H9 (cell line): ENCODE measurements at regions not wholly inside any gene's neighbourhood (a gene's known extent, or its start where the extent isn't known, plus 50 kb on each side); places are given as distances from the start of the nearest gene placed in this dataset.

Source experiments
- DNase-seq: peaks from one replicate; pipeline ENCODE4 v3.0.0-alpha.2; 2017
- H2AFZ ChIP-seq: one replicate; pipeline ENCODE4 v1.6.1; 2013; ENCODE audit warnings: mild to moderate bottlenecking, low read length, control low read depth, moderate library complexity
- H2AK5ac ChIP-seq: 2 replicates; pipeline ENCODE4 v1.6.1; 2013; ENCODE audit warnings: low read length, control low read depth, mixed read lengths; ENCODE audit not compliant: insufficient read length
- H2BK120ac ChIP-seq: one replicate; pipeline ENCODE4 v1.6.1; 2013; ENCODE audit warnings: low read depth, mild to moderate bottlenecking, low read length, control low read depth, inconsistent platforms; ENCODE audit not compliant: poor library complexity, severe bottlenecking
- H2BK12ac ChIP-seq: 2 replicates; pipeline ENCODE4 v1.6.1; 2013; ENCODE audit warnings: low read length, control low read depth, mixed read lengths, low read depth; ENCODE audit not compliant: insufficient read length
- H2BK15ac ChIP-seq: 2 replicates; pipeline ENCODE4 v1.6.1; 2013; ENCODE audit warnings: low read depth, low read length, control low read depth
- H2BK20ac ChIP-seq: one replicate; pipeline ENCODE4 v1.6.1; 2013; ENCODE audit warnings: low read depth, mild to moderate bottlenecking, low read length, control low read depth, inconsistent platforms; ENCODE audit not compliant: poor library complexity, severe bottlenecking
- H2BK5ac ChIP-seq: 2 replicates; pipeline ENCODE4 v1.6.1; 2013; ENCODE audit warnings: low read length, control low read depth, mixed read lengths; ENCODE audit not compliant: insufficient read length
- H3K14ac ChIP-seq: 2 replicates; pipeline ENCODE4 v1.6.1; 2013; ENCODE audit warnings: low read length, control low read depth; ENCODE audit not compliant: insufficient read depth
- H3K18ac ChIP-seq: 2 replicates; pipeline ENCODE4 v1.6.1; 2013; ENCODE audit warnings: low read depth, mild to moderate bottlenecking, mixed read lengths, low read length, control low read depth; ENCODE audit not compliant: insufficient read length
- H3K23ac ChIP-seq: 2 replicates; pipeline ENCODE4 v1.6.1; 2013; ENCODE audit warnings: low read length, control low read depth, mixed read lengths, low read depth; ENCODE audit not compliant: insufficient read length
- H3K23me2 ChIP-seq: 2 replicates; pipeline ENCODE4 v1.6.1; 2013; ENCODE audit warnings: low read depth, mild to moderate bottlenecking, mixed read lengths, low read length, control low read depth; ENCODE audit not compliant: insufficient read length, poor library complexity, severe bottlenecking
- H3K27ac ChIP-seq: 2 replicates; pipeline ENCODE4 v1.5.1; 2013; ENCODE audit warnings: low read length, control low read depth, mixed read lengths, low read depth; ENCODE audit not compliant: insufficient read length
- H3K27me3 ChIP-seq: 2 replicates; pipeline ENCODE4 v1.6.1; 2013; ENCODE audit warnings: low read length, control low read depth, inconsistent platforms; ENCODE audit not compliant: insufficient read depth
- H3K4ac ChIP-seq: 2 replicates; pipeline ENCODE4 v1.6.1; 2013; ENCODE audit warnings: low read depth, mild to moderate bottlenecking, control low read depth, inconsistent platforms, low read length, moderate library complexity
- H3K4me1 ChIP-seq: 2 replicates; pipeline ENCODE4 v1.6.1; 2013; ENCODE audit warnings: low read length, control low read depth, inconsistent platforms; ENCODE audit not compliant: insufficient read depth
- H3K4me2 ChIP-seq: 2 replicates; pipeline ENCODE4 v1.6.1; 2013; ENCODE audit warnings: low read length, control low read depth, mixed read lengths; ENCODE audit not compliant: insufficient read length, insufficient read depth
- H3K56ac ChIP-seq: 2 replicates; pipeline ENCODE4 v1.6.1; 2013; ENCODE audit warnings: low read depth, mild to moderate bottlenecking, mixed read lengths, low read length, control low read depth; ENCODE audit not compliant: insufficient read length
- H3K79me1 ChIP-seq: 2 replicates; pipeline ENCODE4 v1.6.1; 2013; ENCODE audit warnings: low read depth, mild to moderate bottlenecking, moderate library complexity, low read length, control low read depth, inconsistent platforms; ENCODE audit not compliant: insufficient read depth, poor library complexity, severe bottlenecking
- H3K79me2 ChIP-seq: 2 replicates; pipeline ENCODE4 v1.6.1; 2013; ENCODE audit warnings: low read length, control low read depth, inconsistent platforms; ENCODE audit not compliant: insufficient read depth
- H3K9ac ChIP-seq: 2 replicates; pipeline ENCODE4 v1.6.1; 2013; ENCODE audit warnings: low read length, control low read depth, mixed read lengths; ENCODE audit not compliant: insufficient read length; ENCODE audit errors: extremely low read depth
- H3K9me3 ChIP-seq: one replicate; pipeline ENCODE4 v1.6.1; 2013; ENCODE audit warnings: low read depth, low read length, inconsistent platforms; ENCODE audit not compliant: control insufficient read depth
- H3T11ph ChIP-seq: one replicate; pipeline ENCODE4 v1.6.1; 2013; ENCODE audit warnings: mild to moderate bottlenecking, low read length, control low read depth, inconsistent platforms
- H4K20me1 ChIP-seq: one replicate; pipeline ENCODE4 v1.6.1; 2013; ENCODE audit not compliant: control insufficient read depth, insufficient read length, insufficient read depth
- H4K5ac ChIP-seq: 2 replicates; pipeline ENCODE4 v1.6.1; 2013; ENCODE audit warnings: low read depth, mild to moderate bottlenecking, mixed read lengths, low read length, control low read depth; ENCODE audit not compliant: insufficient read length
- H4K8ac ChIP-seq: replicated peaks from 2 replicates; pipeline ENCODE4 v1.6.1; 2013; ENCODE audit warnings: low read length, control low read depth, mixed read lengths, low read depth; ENCODE audit not compliant: insufficient read length
- H4K91ac ChIP-seq: 2 replicates; pipeline ENCODE4 v1.6.1; 2013; ENCODE audit warnings: low read depth, mild to moderate bottlenecking, moderate library complexity, mixed read lengths, low read length, control low read depth; ENCODE audit not compliant: insufficient read length
- H3K27ac Mint-ChIP-seq, 3 experiments: 2 replicates in 2 of 3; 3 replicates in 1 of 3; pipeline ENCODE4 v1.8.0; 2020 to 2021; ENCODE audit warnings: mixed read lengths in 3 of 3, mild to moderate bottlenecking in 1 of 3, moderate library complexity in 1 of 3
- H3K27me3 Mint-ChIP-seq: 2 replicates; pipeline ENCODE4 v1.8.0; 2021; ENCODE audit warnings: low read depth, mild to moderate bottlenecking, moderate library complexity, mixed read lengths
- H3K36me3 Mint-ChIP-seq, 3 experiments: 2 replicates in 2 of 3; 3 replicates in 1 of 3; pipeline ENCODE4 v1.8.0; 2020 to 2021; ENCODE audit warnings: low read depth in 3 of 3, mixed read lengths in 3 of 3; ENCODE audit not compliant: insufficient read depth in 1 of 3
- H3K4me1 Mint-ChIP-seq, 2 experiments: 2 replicates each; pipeline ENCODE4 v1.8.0; 2020; ENCODE audit warnings: mixed read lengths in 2 of 2
- H3K4me3 Mint-ChIP-seq, 2 experiments: 2 replicates in 1 of 2; 3 replicates in 1 of 2; pipeline ENCODE4 v1.8.0; 2020 to 2021; ENCODE audit warnings: mild to moderate bottlenecking in 2 of 2, mixed read lengths in 2 of 2, moderate library complexity in 1 of 2
- H3K9me3 Mint-ChIP-seq, 2 experiments: 2 replicates in 1 of 2; 3 replicates in 1 of 2; pipeline ENCODE4 v1.8.0; 2020; ENCODE audit warnings: mild to moderate bottlenecking in 2 of 2, mixed read lengths in 2 of 2, moderate library complexity in 1 of 2
- WGBS: extraction: QIAGEN DNeasy Blood & Tissue Kit; methylation state at CpG from one replicate; pipeline ENCODE4 v1.1.7; 2013; ENCODE audit warnings: missing lambda C conversion rate, low lambda C conversion rate, mixed read lengths; ENCODE audit not compliant: insufficient read length; ENCODE audit errors: extremely low coverage; 5-methylcytosine and 5-hydroxymethylcytosine counted together
- TF ChIP-seq, protein P1 (sequence below): fragments of 200-600 bp; sonication (generic); conservative IDR thresholded peaks from 3 replicates; pipeline ENCODE4 v1.8.0; 2021; ENCODE audit warnings: antibody characterized with exemption, mild to moderate bottlenecking

DNA sequence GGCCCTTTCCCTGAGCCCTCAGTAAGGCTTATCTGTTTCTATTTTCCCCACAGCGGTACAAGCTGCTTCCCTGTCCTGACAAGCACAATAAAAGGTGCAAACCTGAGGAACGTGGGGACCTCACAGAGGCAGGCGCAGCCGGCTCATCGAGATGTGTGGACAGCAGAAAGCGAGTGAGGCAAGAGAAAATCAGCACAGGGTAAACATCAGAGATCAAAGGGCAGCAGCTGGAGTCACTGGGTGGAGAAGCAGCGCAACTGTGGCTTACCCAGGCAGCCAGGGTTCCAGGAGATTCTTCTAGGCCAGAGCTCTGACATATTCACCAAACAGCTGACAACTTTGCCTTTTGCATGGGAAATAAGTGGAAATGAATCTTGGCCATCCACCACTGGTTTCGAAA is 212.6 kb downstream of the WDR11 start:
- no peaks in the 10 kb centered on the region; the same call in 1 of the 2 replicates for H3K27me3 Mint-ChIP-seq
- H3K23ac ChIP-seq: no peak overlapping the region
- H3K9ac ChIP-seq: no peak overlapping the region
- no peaks in the 10 kb centered on the region; a peak in 1 of 5 replicates for H3K9me3 Mint-ChIP-seq
- no peak overlapping the region for H3K18ac ChIP-seq
- TF ChIP-seq, protein P1, sequence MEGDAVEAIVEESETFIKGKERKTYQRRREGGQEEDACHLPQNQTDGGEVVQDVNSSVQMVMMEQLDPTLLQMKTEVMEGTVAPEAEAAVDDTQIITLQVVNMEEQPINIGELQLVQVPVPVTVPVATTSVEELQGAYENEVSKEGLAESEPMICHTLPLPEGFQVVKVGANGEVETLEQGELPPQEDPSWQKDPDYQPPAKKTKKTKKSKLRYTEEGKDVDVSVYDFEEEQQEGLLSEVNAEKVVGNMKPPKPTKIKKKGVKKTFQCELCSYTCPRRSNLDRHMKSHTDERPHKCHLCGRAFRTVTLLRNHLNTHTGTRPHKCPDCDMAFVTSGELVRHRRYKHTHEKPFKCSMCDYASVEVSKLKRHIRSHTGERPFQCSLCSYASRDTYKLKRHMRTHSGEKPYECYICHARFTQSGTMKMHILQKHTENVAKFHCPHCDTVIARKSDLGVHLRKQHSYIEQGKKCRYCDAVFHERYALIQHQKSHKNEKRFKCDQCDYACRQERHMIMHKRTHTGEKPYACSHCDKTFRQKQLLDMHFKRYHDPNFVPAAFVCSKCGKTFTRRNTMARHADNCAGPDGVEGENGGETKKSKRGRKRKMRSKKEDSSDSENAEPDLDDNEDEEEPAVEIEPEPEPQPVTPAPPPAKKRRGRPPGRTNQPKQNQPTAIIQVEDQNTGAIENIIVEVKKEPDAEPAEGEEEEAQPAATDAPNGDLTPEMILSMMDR: no peak
- H2BK15ac ChIP-seq: no peak overlapping the region
- H3K4me1 ChIP-seq: no peaks in the 10 kb centered on the region
- DNase-seq: no peak
- H4K5ac ChIP-seq: no peak overlapping the region
- no peak overlapping the region for H3K4ac ChIP-seq
- no peak overlapping the region for H3K27ac ChIP-seq
- H3T11ph ChIP-seq: no peak overlapping the region
- no peak overlapping the region for H2AFZ ChIP-seq
- no CpG with 5 or more reads among the region's 8 CpGs for WGBS
- no peak overlapping the region for H2BK12ac ChIP-seq
- H2AK5ac ChIP-seq: no peak overlapping the region
- no peak overlapping the region for H3K56ac ChIP-seq
- H2BK120ac ChIP-seq: no peak overlapping the region
- H3K27me3 ChIP-seq: no peaks in the 10 kb centered on the region
- no peak overlapping the region for H3K4me3 Mint-ChIP-seq
- H3K27ac Mint-ChIP-seq: no peak overlapping the region
- no peaks in the 10 kb centered on the region for H3K9me3 ChIP-seq
- no peak overlapping the region for H3K4me2 ChIP-seq
- H4K20me1 ChIP-seq: no peaks in the 10 kb centered on the region
- H3K79me2 ChIP-seq: no peaks in the 10 kb centered on the region
- H3K4me1 Mint-ChIP-seq: peaks cover 0 to 2% of the 10 kb centered on the region in 2 experiments; a peak in 1 of 4 replicates
- no peak overlapping the region for H3K14ac ChIP-seq
- no peak overlapping the region for H4K8ac ChIP-seq
- H2BK5ac ChIP-seq: no peak overlapping the region
- H3K23me2 ChIP-seq: no peaks in the 10 kb centered on the region
- H2BK20ac ChIP-seq: no peak overlapping the region
- H3K36me3 Mint-ChIP-seq: no peaks in the 10 kb centered on the region; a peak in 1 of 7 replicates
- no peaks in the 10 kb centered on the region for H3K79me1 ChIP-seq
- H4K91ac ChIP-seq: no peak overlapping the region
